Raji (cell line): ENCODE measurements at regions not wholly inside any gene's neighbourhood (a gene's known extent, or its start where the extent isn't known, plus 50 kb on each side); places are given as distances from the start of the nearest gene placed in this dataset.

Source experiments
- POLR2A ChIP-seq: IDR thresholded peaks from 2 replicates; pipeline ENCODE4 v1.6.1; 2011; ENCODE audit warnings: low read depth, low read length, control low read depth; ENCODE audit not compliant: insufficient read depth

GRCh38 chr13:90016688-90017087, 1330.8 kb upstream of the MIR17HG start:
- no peak for TF ChIP-seq POLR2A

GRCh38 chr13:90020536-90021070, 1326.9 kb upstream of the MIR17HG start:
- no peak for TF ChIP-seq POLR2A

- TF ChIP-seq POLR2A: no peak
These were observed 1320.1 kb upstream of the MIR17HG start for GRCh38 chr13:90027409-90027808.

- TF ChIP-seq POLR2A: no peak
These were observed 1315.2 kb upstream of the MIR17HG start for GRCh38 chr13:90032313-90032712.

- no peak for TF ChIP-seq POLR2A
These were observed 1314.5 kb upstream of the MIR17HG start for GRCh38 chr13:90032841-90033493.

- no peak for TF ChIP-seq POLR2A
These were observed 1308.0 kb upstream of the MIR17HG start for GRCh38 chr13:90039516-90039915.

- TF ChIP-seq POLR2A: no peak
These were observed 1299.9 kb upstream of the MIR17HG start for GRCh38 chr13:90047600-90047999.

- no peak for TF ChIP-seq POLR2A
These were observed 1297.4 kb upstream of the MIR17HG start for GRCh38 chr13:90049989-90050671.

- TF ChIP-seq POLR2A: no peak
These were observed 1292.4 kb upstream of the MIR17HG start for GRCh38 chr13:90055121-90055520.

- TF ChIP-seq POLR2A: no peak
These were observed 1291.7 kb upstream of the MIR17HG start for GRCh38 chr13:90055760-90056159.

GRCh38 chr13:90068658-90069057, 1278.8 kb upstream of the MIR17HG start:
- no peak for TF ChIP-seq POLR2A

GRCh38 chr13:90070362-90070761, 1277.1 kb upstream of the MIR17HG start:
- no peak for TF ChIP-seq POLR2A

GRCh38 chr13:90070837-90071525, 1276.5 kb upstream of the MIR17HG start:
- TF ChIP-seq POLR2A: no peak

GRCh38 chr13:90084684-90085290, 1262.7 kb upstream of the MIR17HG start:
- no peak for TF ChIP-seq POLR2A

GRCh38 chr13:90089051-90089450, 1258.4 kb upstream of the MIR17HG start:
- TF ChIP-seq POLR2A: no peak
